A673 (cell line): ENCODE measurements at regions not wholly inside any gene's neighbourhood (a gene's known extent, or its start where the extent isn't known, plus 50 kb on each side); places are given as distances from the start of the nearest gene placed in this dataset.

ENCODE experiments used
- EZH2 ChIP-seq: fragments of 200-600 bp; sonication (generic); IDR thresholded peaks from 2 replicates; pipeline ENCODE4 v1.6.1; 2017; ENCODE audit warnings: borderline replicate concordance, low read depth, mild to moderate bottlenecking, mixed read lengths, antibody characterized with exemption, low read length; ENCODE audit not compliant: poor library complexity, severe bottlenecking
- TF ChIP-seq, protein P1 (sequence below): fragments of 300-800, 200-600 bp; sonication (generic); conservative IDR thresholded peaks from 2 replicates; pipeline ENCODE4 v1.5.1; 2017; ENCODE audit warnings: low read depth, mild to moderate bottlenecking, antibody characterized with exemption, low read length, moderate library complexity, mixed read lengths

DNA sequence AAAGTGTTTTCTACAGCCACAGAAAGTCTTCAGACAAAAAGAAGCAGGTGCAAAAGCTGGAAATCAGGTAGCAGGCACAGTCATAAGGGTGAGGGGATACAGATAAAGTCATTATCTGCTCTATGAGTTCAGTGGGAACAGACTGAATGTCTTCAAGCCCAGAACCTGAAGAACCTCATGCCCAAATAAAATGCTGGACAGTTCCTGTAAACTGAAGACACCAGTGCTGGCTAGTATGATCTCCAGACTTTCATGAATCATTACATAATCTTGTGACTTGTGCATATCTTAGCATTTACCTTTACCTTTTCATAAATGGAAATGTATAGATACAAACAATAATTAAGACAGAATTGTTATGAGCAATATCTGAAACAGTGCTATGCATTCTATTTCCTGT lies 728.7 kb downstream of the DNAH5 start:
- TF ChIP-seq, protein P1, sequence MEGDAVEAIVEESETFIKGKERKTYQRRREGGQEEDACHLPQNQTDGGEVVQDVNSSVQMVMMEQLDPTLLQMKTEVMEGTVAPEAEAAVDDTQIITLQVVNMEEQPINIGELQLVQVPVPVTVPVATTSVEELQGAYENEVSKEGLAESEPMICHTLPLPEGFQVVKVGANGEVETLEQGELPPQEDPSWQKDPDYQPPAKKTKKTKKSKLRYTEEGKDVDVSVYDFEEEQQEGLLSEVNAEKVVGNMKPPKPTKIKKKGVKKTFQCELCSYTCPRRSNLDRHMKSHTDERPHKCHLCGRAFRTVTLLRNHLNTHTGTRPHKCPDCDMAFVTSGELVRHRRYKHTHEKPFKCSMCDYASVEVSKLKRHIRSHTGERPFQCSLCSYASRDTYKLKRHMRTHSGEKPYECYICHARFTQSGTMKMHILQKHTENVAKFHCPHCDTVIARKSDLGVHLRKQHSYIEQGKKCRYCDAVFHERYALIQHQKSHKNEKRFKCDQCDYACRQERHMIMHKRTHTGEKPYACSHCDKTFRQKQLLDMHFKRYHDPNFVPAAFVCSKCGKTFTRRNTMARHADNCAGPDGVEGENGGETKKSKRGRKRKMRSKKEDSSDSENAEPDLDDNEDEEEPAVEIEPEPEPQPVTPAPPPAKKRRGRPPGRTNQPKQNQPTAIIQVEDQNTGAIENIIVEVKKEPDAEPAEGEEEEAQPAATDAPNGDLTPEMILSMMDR, result no peak
- TF ChIP-seq EZH2, result no peak
